ENCODE measurements at regions not wholly inside any gene's neighbourhood (a gene's known extent, or its start where the extent isn't known, plus 50 kb on each side); places are given as distances from the start of the nearest gene placed in this dataset.

- H3K4me3 ChIP-seq (replicated peaks in 1 of 2; ENCODE audit: low read depth in 2 of 2, low read length in 2 of 2), result no peak overlapping the region
- TF ChIP-seq, protein P1, sequence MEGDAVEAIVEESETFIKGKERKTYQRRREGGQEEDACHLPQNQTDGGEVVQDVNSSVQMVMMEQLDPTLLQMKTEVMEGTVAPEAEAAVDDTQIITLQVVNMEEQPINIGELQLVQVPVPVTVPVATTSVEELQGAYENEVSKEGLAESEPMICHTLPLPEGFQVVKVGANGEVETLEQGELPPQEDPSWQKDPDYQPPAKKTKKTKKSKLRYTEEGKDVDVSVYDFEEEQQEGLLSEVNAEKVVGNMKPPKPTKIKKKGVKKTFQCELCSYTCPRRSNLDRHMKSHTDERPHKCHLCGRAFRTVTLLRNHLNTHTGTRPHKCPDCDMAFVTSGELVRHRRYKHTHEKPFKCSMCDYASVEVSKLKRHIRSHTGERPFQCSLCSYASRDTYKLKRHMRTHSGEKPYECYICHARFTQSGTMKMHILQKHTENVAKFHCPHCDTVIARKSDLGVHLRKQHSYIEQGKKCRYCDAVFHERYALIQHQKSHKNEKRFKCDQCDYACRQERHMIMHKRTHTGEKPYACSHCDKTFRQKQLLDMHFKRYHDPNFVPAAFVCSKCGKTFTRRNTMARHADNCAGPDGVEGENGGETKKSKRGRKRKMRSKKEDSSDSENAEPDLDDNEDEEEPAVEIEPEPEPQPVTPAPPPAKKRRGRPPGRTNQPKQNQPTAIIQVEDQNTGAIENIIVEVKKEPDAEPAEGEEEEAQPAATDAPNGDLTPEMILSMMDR (IDR thresholded peaks at IDR 0.05; ENCODE audit: low read depth, low read length), result no peak
- no peak for DNase-seq (ENCODE audit: low read depth in 2 of 2)
These were observed 92.3 kb upstream of the PKDCC start for GRCh38 chr2:41955316-41956043.

GRCh38 chr2:41957431-41957830 is 90.4 kb upstream of the PKDCC start:
- no peak overlapping the region for H3K4me3 ChIP-seq (replicated peaks in 1 of 2; ENCODE audit: low read depth in 2 of 2, low read length in 2 of 2)
- TF ChIP-seq, protein P1 (IDR thresholded peaks at IDR 0.05; ENCODE audit: low read depth, low read length), result no peak
- no peak for DNase-seq (ENCODE audit: low read depth in 2 of 2)

- DNase-seq (ENCODE audit: low read depth in 2 of 2), result no peak
- TF ChIP-seq, protein P1 (IDR thresholded peaks at IDR 0.05; ENCODE audit: low read depth, low read length), result no peak
- no peak overlapping the region for H3K4me3 ChIP-seq (replicated peaks in 1 of 2; ENCODE audit: low read depth in 2 of 2, low read length in 2 of 2)
These were observed 89.6 kb upstream of the PKDCC start for GRCh38 chr2:41958251-41958650.

DNA sequence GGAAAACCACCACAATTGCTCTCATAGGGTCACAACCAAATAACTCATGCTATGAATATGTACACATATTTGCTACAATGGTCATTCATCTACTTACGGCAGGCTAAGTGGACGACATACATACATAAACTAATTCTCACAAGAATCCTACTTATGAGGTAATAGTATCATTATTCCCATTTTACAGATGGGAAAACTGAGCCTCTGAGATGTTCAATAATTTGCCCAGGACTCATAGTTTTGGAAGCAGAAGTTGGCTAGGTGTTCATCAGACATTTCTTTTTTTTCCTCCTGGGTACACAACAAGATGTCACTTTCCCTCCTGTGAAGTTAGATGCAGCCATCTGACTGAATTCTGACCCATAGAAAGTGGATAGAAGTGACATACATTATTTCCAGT is 89.0 kb upstream of the PKDCC start:
- DNase-seq (ENCODE audit: low read depth in 2 of 2), result no peak
- H3K4me3 ChIP-seq (replicated peaks in 1 of 2; ENCODE audit: low read depth in 2 of 2, low read length in 2 of 2), result no peak overlapping the region
- TF ChIP-seq, protein P1 (IDR thresholded peaks at IDR 0.05; ENCODE audit: low read depth, low read length), result no peak

DNA sequence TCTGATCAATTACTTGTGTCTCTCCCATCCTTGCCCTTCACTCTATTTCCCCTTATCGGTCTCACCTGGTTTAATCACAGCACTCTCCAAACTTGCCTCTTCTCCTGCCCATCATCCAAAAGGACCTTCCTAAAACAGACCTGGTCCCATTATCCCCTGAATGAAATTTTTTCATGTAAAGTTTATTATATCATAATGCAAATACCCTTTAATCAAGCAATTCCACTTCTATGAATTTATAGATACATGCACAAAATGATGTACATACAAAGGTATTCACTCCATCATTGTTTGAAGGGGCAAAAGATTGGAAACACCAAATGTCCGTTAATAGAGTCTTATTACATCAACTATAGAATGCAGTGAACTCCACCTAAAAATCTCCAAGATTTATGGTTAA is 88.1 kb upstream of the PKDCC start:
- no peak for DNase-seq (ENCODE audit: low read depth in 2 of 2)
- no peak overlapping the region for H3K4me3 ChIP-seq (replicated peaks in 1 of 2; ENCODE audit: low read depth in 2 of 2, low read length in 2 of 2)
- TF ChIP-seq, protein P1 (IDR thresholded peaks at IDR 0.05; ENCODE audit: low read depth, low read length), result no peak

DNA sequence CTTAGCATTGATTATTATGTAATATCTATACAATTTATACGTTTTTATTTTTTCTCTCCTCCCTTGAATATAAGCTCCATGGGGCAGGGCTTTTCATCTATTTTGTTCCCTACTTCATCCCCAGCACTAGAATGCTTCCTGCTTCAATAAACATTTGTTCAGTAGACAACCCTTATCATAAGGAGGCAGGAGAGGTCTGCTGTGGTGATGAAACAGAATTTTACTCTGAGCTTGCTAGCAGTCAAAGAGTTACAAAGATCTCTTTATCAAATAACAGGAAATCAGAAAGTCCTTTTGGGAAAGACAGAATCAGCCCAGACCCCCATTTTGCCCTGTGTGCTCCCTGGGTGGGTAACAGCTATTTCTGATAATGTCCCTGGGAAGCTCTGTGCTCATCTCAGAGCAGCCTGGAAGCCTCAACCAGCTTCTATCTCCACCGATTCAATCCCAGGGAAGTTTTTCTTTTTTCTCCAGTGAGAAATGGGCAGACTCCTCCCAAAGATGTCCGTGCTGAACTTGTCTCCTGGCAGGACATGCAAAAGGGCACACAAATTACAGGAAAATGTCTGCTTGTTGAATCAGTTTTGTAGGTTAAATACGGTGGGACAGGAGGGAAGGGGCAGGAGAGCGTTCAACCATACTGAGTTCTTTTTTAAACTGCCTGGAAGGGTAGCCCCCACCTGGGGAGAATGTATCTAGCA is 84.7 kb upstream of the PKDCC start:
- no peak overlapping the region for H3K4me3 ChIP-seq (replicated peaks in 1 of 2; ENCODE audit: low read depth in 2 of 2, low read length in 2 of 2)
- TF ChIP-seq, protein P1 (IDR thresholded peaks at IDR 0.05; ENCODE audit: low read depth, low read length), result no peak
- DNase-seq (ENCODE audit: low read depth in 2 of 2), result no peak

All from cardiac fibroblast (primary cell).